ELR (cell line): ENCODE measurements at regions not wholly inside any gene's neighbourhood (a gene's known extent, or its start where the extent isn't known, plus 50 kb on each side); places are given as distances from the start of the nearest gene placed in this dataset.

Experiments
- DNase-seq: peaks from one replicate; pipeline ENCODE4 v3.0.0-alpha.2; 2015; ENCODE audit warnings: low read depth

- peak; percentile 13 for DNase-seq
Observed at GRCh38 chr18:25646971-25647370, 295.0 kb upstream of the ZNF521 start.

DNA sequence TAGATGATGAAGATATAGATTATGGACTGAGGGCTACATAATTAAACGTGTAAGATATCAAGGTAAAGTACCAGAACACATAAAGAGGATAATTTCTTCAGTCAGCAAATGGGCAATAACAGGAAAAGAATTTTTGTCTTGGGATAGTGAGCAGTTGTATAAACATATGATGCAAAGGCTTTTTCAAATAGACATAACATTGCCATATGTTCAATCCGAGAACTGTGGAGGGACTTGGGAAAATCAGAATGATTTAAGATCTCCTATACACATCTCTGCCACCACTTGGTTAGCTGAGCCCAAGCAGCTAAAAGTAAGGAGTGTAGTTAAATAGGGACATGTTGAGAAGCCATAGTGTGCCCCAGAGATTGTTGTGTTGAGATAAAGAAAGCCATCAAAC is 287.6 kb upstream of the ZNF521 start:
- DNase-seq: no peak

GRCh38 chr18:25633563-25633962 is 281.6 kb upstream of the ZNF521 start:
- no peak for DNase-seq

DNA sequence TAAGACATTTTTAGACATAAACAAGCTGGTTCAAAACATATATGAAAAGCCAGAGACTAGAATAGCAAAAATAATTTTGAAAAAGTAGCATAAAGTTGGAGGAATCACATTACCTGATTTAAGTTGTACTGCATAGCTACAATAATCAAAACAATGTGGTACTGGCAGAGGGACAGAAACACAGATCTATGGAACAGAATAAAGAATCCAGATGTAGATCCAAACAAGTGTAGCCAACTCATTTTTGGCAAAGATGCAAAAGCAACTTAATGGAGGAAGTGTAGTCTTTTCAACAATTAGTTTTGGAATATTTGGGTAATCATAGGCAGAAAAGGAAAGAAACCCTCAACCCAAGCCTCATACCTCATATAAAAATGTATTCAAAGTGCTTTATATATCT is 278.7 kb upstream of the ZNF521 start:
- no peak for DNase-seq

GRCh38 chr18:25621682-25622081 is 269.7 kb upstream of the ZNF521 start:
- DNase-seq: no peak

DNA sequence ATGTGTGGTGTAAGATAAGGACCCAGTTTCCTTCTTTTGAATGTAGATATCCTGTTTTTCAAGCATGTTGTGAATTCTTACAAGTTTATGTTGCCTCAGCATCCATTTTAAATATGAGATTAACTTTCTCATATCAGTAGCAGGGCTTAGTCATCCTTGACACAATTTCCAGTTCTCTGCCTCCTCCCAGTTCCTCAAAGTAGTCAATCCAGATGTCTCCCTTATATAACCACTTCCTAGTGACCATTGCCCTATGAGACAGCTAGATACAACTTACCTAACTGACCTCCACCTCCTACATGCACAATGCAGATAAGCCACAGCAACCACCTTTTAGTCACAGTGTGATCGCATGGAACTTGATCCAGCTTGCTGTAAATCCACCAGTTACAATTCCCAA is 269.2 kb upstream of the ZNF521 start:
- DNase-seq: peak; percentile 2

- peak; percentile 5 for DNase-seq
Observed at GRCh38 chr18:25614168-25614567, 262.2 kb upstream of the ZNF521 start.

DNA sequence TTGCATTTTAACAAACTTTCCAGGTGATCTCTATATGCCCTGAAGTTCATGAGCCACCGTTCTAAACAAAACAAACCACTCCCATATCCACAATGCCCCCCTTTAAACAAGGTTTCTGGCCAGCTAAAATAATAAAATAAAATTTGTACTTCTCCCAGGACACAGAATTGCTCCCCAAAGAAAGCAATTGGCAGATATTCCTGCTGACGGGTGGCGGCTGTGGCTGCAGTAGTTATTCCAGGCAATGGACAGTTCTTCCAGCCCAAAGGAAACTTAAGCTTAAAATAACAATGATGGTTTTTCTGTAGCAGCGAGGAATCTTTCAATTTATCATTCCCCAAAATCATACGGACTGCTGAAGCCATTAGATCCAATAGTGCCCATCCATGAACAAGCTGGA is 260.5 kb upstream of the ZNF521 start:
- no peak for DNase-seq

DNA sequence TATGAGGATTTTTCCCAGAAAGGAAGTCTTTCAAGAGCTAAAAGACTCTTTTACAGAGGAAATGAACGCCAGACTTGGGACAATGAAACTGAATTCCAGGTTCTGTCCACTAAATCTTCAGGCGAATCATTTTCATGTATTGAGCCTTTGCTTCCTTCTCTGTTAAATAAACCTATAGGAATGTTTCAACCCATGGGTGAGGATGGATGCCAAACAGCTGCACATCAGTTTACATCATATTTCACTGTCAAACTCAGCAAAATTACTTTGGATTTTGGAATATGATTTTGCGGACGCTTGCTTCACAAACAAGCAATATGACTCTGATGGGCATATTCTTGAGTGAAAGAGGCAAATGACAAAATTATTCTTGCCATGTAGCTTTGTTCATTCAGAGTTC is 256.1 kb upstream of the ZNF521 start:
- DNase-seq: no peak

GRCh38 chr18:25604894-25605597 is 253.1 kb upstream of the ZNF521 start:
- DNase-seq: no peak

GRCh38 chr18:25604196-25604893 is 252.4 kb upstream of the ZNF521 start:
- DNase-seq: no peak

GRCh38 chr18:25599443-25599842 is 247.5 kb upstream of the ZNF521 start:
- DNase-seq: no peak

DNA sequence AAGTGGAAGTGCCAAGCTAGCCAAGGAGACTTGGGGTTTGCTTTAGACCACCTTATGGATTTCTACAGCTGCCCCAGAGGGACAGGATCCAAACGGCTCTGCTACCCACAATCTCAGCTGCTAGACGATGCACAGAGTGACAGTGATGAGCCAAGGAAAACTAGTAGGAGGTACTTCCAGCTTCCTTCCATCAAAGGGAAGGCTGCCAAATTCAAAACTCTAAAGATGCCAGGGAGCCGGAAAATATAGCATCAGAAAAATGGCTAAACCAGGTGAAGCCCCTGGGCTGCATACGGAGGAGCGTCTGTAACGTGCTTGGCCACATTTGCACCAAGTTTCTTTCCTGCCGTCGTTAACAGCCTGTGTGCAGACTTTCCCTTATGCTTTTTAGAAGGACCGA is 245.5 kb upstream of the ZNF521 start:
- no peak for DNase-seq

DNA sequence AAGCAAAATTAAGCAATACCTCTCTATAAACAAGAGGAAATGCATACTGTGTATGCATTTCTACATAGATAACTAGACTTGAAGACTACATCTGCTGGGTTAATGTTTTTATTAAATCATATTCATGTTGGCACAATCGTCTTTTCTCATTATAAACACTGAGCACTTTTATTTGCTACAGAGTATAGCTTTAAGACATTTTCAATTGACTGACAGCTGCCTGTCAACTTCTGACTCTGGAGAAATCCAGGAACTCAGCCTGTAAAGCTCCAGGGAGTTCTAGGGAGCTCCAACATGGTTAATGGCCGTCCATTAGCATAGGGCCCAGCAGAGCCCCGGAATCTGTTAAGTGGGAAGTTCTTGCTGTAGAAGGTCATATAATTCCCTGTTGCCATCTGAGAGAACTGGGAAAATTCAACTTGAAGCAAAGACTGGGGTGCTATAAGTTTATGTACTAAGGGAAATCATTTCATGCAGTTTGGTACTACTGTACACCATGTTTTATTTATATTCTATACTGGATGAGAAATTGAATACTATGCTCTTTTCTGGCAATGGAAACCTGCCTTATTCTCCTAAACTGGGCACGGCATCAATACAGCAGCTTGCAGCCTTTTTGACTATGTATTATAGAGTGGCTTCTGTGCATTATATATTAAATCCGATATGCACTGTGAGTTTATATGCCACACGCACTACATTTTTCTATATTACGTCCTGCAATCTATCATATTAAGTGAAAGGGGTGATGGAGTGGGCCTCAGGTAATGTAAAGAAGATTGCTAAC is 243.5 kb upstream of the ZNF521 start:
- DNase-seq: no peak

DNA sequence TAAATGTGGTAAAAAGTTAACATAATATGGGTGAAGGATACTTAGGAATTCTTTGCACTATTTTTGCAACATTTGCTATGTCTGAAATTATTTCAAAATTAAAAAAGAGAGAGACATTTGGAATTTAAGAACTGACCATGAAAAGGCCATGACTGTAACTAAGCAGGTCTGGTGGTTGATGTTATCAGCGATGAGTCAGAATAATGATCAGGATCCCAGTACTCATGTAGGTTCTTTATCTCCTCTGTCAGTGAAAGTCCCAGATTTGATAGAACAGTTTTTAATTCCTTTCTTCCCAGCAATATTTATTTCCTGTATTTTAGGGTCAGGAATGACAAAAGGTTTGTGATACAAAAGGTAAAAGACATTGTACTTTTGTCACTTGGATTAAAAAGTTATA is 242.4 kb upstream of the ZNF521 start:
- peak; percentile 58 for DNase-seq

DNA sequence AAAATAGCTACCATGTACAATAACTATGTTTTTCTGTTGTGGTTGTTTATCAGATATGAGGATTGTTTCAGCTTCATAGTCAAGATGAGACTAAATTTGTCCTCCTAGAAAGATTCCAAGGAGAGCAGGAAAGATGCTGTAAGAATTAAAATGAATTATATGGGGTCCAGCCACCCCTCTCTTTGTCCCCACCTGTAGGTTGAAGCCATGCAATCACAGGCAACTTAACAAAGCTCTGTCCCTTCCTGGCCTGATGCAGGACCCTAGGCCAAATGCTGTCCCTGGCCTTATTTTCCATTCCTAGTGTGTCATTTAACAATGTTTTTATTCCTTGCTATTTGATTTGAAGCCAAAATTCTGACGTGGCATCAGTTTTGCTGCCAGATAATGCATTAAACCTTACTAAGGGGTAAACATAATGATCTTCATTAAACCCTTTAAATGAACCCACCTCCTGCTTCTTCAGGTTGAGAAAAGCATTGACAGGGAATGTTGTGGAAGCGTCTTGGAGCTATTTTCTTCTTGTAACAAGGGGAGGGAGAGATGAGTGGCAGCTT is 240.9 kb upstream of the ZNF521 start:
- no peak for DNase-seq

DNA sequence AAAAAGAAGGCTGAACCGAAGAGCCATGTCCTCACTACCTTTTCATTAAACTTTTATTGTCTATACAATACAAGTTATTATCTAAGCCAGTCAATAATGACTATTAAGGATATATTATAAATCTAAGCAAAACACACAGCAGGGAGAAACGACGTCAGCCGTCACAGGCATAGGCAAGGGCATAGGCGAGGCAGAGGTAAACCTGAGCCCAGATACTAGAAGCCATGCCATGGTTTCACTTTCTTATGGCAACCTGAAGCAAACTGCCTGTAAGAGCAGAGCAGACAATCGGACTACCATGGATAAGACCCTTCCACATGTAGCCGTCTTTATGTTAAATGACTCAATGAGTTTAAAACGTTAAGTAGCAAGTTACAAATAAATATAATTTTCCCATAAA is 238.5 kb upstream of the ZNF521 start:
- DNase-seq: no peak

DNA sequence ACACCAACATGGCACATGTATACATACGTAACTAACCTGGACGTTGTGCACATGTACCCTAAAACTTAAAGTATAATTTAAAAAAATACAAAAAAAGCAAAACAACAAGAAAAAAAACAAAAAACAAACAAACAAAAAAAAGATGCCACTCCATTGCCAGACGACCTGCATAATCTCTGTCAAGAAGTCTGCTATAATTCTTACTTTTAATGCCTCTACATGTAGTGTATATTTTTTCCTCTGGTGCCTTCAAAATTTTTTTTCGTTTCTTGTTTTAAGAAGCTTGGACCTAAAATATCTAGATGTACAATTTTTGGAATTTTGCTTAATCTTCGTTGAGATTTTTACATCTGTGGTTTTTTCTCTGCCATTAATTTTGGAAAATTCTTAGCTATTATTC is 235.6 kb upstream of the ZNF521 start:
- no peak for DNase-seq

DNA sequence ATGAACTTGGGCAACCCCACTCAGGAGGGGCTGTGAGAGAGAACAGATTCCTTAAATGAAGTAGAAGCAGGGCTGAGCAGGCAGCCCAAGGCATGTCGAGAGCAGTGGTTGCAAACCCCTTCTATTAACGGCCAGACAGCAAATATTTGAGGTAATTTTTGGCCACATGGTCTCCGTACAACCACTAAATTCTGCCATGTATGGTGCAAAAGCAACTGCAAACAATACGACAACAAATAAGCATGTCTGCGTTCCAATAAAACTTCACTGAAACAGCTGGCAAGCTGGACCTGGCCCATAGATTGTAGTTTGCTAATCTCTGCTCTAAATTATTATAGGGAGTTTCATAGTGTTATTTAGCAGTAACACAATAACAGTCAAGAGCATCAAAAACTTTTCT is 217.0 kb upstream of the ZNF521 start:
- DNase-seq: no peak

DNA sequence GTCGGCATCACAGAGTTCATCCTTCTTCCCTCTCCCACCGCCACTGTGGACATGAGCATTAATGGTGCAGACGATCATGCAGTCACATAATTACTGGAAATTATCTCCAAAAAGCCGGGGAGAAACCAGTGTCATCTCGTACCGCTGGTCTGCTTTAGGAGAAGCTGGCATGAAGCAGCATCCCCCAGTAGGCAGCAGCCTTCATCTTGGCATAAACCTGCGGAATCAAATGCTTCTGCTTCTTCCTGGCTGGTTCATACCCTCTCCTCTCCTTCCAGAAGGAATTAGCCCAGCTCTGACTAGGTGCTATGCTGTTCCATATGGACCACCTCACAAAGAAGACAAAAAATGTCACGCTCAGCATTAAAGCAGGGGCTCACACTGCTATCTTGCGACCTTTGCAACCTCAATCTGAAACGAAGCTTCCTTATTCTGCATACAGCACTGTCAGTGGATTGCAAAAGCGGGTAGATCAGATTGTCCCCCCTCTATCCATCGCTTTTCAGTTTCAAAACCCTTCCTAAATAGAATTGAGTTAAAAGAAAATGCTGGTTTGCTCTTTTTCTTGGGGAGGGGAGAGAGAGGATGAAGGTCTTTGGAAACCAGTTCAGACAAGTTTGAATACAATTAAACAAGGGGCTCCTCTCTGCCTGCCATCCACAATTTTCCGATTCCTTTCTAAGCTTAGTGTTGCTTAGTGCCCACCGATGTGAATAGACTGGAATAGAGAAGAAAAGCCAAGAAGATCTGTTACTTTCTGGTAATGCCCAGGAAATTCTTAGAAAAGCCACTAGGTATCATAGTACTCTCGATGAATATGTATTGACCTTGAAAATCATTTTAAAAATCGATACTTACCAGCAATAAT is 212.1 kb upstream of the ZNF521 start:
- DNase-seq: no peak

DNA sequence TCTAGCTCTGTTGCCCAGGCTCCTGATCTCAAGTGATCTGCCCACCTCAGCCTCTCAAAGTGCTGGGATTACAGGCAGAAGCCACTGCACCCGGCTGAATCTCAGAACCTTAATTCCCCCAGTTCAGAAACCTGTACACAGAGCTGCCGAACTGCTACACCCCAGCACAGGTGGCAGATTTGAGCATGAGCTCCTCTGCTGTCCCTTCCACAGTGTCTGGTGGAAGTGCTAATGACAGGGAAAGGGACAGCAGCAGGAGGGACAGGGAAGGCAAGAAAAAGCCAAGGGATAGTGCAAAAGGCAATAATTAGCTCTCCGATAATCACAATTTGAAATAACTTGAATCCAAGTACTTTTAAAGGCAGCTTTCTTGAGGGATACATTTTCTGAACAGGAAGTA is 211.4 kb upstream of the ZNF521 start:
- no peak for DNase-seq

GRCh38 chr18:25561918-25562317 is 210.0 kb upstream of the ZNF521 start:
- peak; percentile 49 for DNase-seq
